WTC11 (cell line): ENCODE measurements at regions not wholly inside any gene's neighbourhood (a gene's known extent, or its start where the extent isn't known, plus 50 kb on each side); places are given as distances from the start of the nearest gene placed in this dataset.

Experiments used
- ATAC-seq: fragments of 200-7000 bp; cut with Tn5 transposase; 2 replicates; pipeline ENCODE4 v1.10.0; 2021; ENCODE audit warnings: mild to moderate bottlenecking, moderate library complexity
- CTCF ChIA-PET: fragments of 300-600 bp; sonication (Branson Sonifier 250); formaldehyde crosslinking; loops from one replicate; lab custom pipeline; 2021; ENCODE audit warnings: antibody characterized with exemption; lab: Charles Lee
- POLR2A ChIA-PET: fragments of 350-600 bp; sonication (Branson Sonifier 250); formaldehyde crosslinking; loops from one replicate; lab custom pipeline; 2021; ENCODE audit warnings: antibody characterized with exemption; lab: Charles Lee
- DNase-seq: peaks from one replicate; pipeline ENCODE4 v3.0.0; 2021; ENCODE audit warnings: low spot score
- H3K27ac Mint-ChIP-seq: 2 replicates; pipeline ENCODE4 v1.8.0; 2021; ENCODE audit warnings: mixed read lengths
- H3K27me3 Mint-ChIP-seq: 2 replicates; pipeline ENCODE4 v1.8.0; 2021; ENCODE audit warnings: low read depth, mild to moderate bottlenecking, moderate library complexity, mixed read lengths
- H3K36me3 Mint-ChIP-seq: 2 replicates; pipeline ENCODE4 v1.8.0; 2021; ENCODE audit warnings: mixed read lengths
- H3K4me1 Mint-ChIP-seq: 2 replicates; pipeline ENCODE4 v1.8.0; 2022; ENCODE audit warnings: mixed read lengths
- H3K4me3 Mint-ChIP-seq: 2 replicates; pipeline ENCODE4 v1.8.0; 2021; ENCODE audit warnings: mild to moderate bottlenecking, moderate library complexity, mixed read lengths
- H3K9me3 Mint-ChIP-seq: 2 replicates; pipeline ENCODE4 v1.8.0; 2021; ENCODE audit warnings: mixed read lengths
- CBFB ChIP-seq: sonication (generic); formaldehyde crosslinking; IDR thresholded peaks from 2 replicates; pipeline ENCODE4 v1.8.1; 2022; ENCODE audit warnings: mild to moderate bottlenecking, low read depth, missing genetic modification reagents
- CREB1 ChIP-seq: sonication (generic); formaldehyde crosslinking; IDR thresholded peaks from 2 replicates; pipeline ENCODE4 v1.8.0; 2023; ENCODE audit warnings: mild to moderate bottlenecking, missing genetic modification reagents
- ESRRA ChIP-seq: sonication (generic); formaldehyde crosslinking; IDR thresholded peaks from 2 replicates; pipeline ENCODE4 v1.8.1; 2022; ENCODE audit warnings: mild to moderate bottlenecking, missing genetic modification reagents, borderline replicate concordance
- FOXP1 ChIP-seq: sonication (generic); formaldehyde crosslinking; IDR thresholded peaks from 2 replicates; pipeline ENCODE4 v1.8.0; 2022; ENCODE audit warnings: missing genetic modification reagents, mild to moderate bottlenecking, moderate library complexity, borderline replicate concordance
- GTF2I ChIP-seq: fragments of 250-450 bp; sonication (Bioruptor Pico); conservative IDR thresholded peaks from 2 replicates; pipeline ENCODE4 v1.4.0; 2021; ENCODE audit warnings: mild to moderate bottlenecking
- IRF2 ChIP-seq: sonication (generic); formaldehyde crosslinking; IDR thresholded peaks from 2 replicates; pipeline ENCODE4 v1.8.0; 2022; ENCODE audit warnings: low read depth, missing genetic modification reagents, borderline replicate concordance
- KAT7 ChIP-seq: sonication (generic); formaldehyde crosslinking; IDR thresholded peaks from 2 replicates; pipeline ENCODE4 v1.8.1; 2023; ENCODE audit warnings: missing genetic modification reagents, mild to moderate bottlenecking, borderline replicate concordance
- MXD4 ChIP-seq: fragments of 250-450 bp; sonication (Bioruptor Pico); IDR thresholded peaks from 2 replicates; pipeline ENCODE4 v1.8.0; 2021; ENCODE audit warnings: mild to moderate bottlenecking, moderate library complexity, borderline replicate concordance
- MYBL2 ChIP-seq: sonication (generic); formaldehyde crosslinking; IDR thresholded peaks from 2 replicates; pipeline ENCODE4 v1.8.1; 2023; ENCODE audit warnings: mild to moderate bottlenecking, moderate library complexity, missing genetic modification reagents
- NR2C2 ChIP-seq: sonication (generic); formaldehyde crosslinking; IDR thresholded peaks from 2 replicates; pipeline ENCODE4 v1.8.0; 2022; ENCODE audit warnings: mild to moderate bottlenecking, missing genetic modification reagents
- TCF7 ChIP-seq: sonication (generic); formaldehyde crosslinking; IDR thresholded peaks from 2 replicates; pipeline ENCODE4 v1.8.0; 2022; ENCODE audit warnings: mild to moderate bottlenecking, low read depth, missing genetic modification reagents, moderate library complexity
- TEAD1 ChIP-seq: sonication (generic); formaldehyde crosslinking; IDR thresholded peaks from 2 replicates; pipeline ENCODE4 v1.8.0; 2022; ENCODE audit warnings: mild to moderate bottlenecking, missing genetic modification reagents
- ZNF138 ChIP-seq: sonication (generic); formaldehyde crosslinking; conservative IDR thresholded peaks from 2 replicates; pipeline ENCODE4 v1.8.1; 2022; ENCODE audit warnings: mild to moderate bottlenecking, moderate library complexity, missing genetic modification reagents
- ZNF263 ChIP-seq: sonication (generic); formaldehyde crosslinking; IDR thresholded peaks from 2 replicates; pipeline ENCODE4 v1.8.1; 2022; ENCODE audit warnings: low read depth, mild to moderate bottlenecking, moderate library complexity, missing genetic modification reagents
- ZNF396 ChIP-seq: fragments of 250-450 bp; sonication (Bioruptor Pico); IDR thresholded peaks from 2 replicates; pipeline ENCODE4 v1.8.0; 2021; ENCODE audit warnings: mild to moderate bottlenecking, moderate library complexity, borderline replicate concordance
- TF ChIP-seq, protein P1 (sequence below): sonication (generic); formaldehyde crosslinking; IDR thresholded peaks from 2 replicates; pipeline ENCODE4 v1.8.0; 2023; ENCODE audit warnings: mild to moderate bottlenecking, missing genetic modification reagents
- TF ChIP-seq, protein P2 (sequence below): sonication (generic); formaldehyde crosslinking; IDR thresholded peaks from 2 replicates; pipeline ENCODE4 v1.8.1; 2023; ENCODE audit warnings: mild to moderate bottlenecking, missing genetic modification reagents
- TF ChIP-seq, protein P3 (sequence below): sonication (generic); formaldehyde crosslinking; conservative IDR thresholded peaks from 2 replicates; pipeline ENCODE4 v1.8.1; 2023; ENCODE audit warnings: mild to moderate bottlenecking, low read depth, missing genetic modification reagents, moderate library complexity
- TF ChIP-seq, protein P4 (sequence below): sonication (generic); formaldehyde crosslinking; IDR thresholded peaks from 2 replicates; pipeline ENCODE4 v1.8.1; 2022; ENCODE audit warnings: missing genetic modification reagents, borderline replicate concordance

DNA sequence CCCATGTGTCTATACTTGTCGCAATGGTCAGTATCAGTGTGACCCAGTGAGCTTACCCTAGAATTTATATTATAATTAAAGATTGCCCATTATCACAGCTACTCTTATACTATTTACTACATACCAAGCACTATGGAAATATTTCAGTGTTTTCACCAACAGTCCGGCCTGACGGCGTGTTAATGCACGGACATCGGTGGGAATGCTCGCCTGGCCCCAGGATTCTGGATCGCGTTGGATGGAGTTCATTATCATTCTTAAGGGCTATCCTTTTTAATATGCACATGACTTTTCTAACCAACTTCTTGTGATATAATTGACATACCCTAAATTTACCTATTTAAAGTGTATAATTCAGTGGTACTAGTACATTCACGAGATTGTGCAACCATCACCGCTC is 51.8 kb upstream of the AFDN start (continued):
- no peak for TF ChIP-seq KAT7
- TF ChIP-seq, protein P1, sequence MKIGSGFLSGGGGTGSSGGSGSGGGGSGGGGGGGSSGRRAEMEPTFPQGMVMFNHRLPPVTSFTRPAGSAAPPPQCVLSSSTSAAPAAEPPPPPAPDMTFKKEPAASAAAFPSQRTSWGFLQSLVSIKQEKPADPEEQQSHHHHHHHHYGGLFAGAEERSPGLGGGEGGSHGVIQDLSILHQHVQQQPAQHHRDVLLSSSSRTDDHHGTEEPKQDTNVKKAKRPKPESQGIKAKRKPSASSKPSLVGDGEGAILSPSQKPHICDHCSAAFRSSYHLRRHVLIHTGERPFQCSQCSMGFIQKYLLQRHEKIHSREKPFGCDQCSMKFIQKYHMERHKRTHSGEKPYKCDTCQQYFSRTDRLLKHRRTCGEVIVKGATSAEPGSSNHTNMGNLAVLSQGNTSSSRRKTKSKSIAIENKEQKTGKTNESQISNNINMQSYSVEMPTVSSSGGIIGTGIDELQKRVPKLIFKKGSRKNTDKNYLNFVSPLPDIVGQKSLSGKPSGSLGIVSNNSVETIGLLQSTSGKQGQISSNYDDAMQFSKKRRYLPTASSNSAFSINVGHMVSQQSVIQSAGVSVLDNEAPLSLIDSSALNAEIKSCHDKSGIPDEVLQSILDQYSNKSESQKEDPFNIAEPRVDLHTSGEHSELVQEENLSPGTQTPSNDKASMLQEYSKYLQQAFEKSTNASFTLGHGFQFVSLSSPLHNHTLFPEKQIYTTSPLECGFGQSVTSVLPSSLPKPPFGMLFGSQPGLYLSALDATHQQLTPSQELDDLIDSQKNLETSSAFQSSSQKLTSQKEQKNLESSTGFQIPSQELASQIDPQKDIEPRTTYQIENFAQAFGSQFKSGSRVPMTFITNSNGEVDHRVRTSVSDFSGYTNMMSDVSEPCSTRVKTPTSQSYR = no peak
- no peak for TF ChIP-seq NR2C2 (CRISPR knock-in tag)
- no peak for TF ChIP-seq IRF2 (CRISPR knock-in tag)
- no peak for TF ChIP-seq GTF2I
- TF ChIP-seq, protein P2, sequence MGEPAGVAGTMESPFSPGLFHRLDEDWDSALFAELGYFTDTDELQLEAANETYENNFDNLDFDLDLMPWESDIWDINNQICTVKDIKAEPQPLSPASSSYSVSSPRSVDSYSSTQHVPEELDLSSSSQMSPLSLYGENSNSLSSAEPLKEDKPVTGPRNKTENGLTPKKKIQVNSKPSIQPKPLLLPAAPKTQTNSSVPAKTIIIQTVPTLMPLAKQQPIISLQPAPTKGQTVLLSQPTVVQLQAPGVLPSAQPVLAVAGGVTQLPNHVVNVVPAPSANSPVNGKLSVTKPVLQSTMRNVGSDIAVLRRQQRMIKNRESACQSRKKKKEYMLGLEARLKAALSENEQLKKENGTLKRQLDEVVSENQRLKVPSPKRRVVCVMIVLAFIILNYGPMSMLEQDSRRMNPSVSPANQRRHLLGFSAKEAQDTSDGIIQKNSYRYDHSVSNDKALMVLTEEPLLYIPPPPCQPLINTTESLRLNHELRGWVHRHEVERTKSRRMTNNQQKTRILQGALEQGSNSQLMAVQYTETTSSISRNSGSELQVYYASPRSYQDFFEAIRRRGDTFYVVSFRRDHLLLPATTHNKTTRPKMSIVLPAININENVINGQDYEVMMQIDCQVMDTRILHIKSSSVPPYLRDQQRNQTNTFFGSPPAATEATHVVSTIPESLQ = no peak
- no peak for TF ChIP-seq TCF7 (CRISPR knock-in tag)
- no peak for TF ChIP-seq MYBL2 (CRISPR knock-in tag)
- TF ChIP-seq MXD4 = no peak
- no peak for TF ChIP-seq ZNF138 (CRISPR knock-in tag)

DNA sequence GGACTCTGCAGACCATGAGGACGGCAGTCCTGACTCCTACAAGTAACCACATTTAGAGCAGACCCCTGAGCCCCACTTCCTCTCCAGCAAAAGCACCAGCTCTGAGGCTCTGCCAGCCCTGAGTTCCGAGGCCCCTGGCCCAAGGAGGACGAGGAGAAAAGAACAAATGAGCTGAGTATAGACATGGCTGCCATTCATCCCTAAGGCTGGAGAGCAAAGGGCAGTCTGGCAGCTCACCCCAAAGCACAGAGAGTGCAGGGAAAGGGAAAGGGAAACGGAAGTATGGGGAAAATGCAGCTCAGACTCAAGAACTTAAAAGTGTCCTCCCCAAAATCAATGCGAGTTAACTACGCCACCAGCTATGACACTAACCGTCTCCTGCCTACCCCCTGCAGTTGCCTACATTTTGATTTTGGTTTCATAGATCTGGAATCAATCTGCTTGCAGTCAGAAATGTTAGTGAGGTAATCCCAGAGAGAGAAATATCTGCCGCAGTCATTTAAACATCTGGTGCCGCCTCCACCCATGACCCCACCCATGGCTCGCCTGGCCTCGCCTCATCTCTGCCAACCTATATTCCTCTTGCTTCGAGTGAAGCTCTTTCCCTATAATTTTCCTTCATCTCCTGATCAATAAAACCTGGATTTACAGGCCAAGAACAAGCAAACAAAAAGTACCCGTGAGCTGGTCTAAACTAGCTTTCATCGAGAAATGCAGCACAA is 49.6 kb upstream of the AFDN start:
- no peaks in the 10 kb centered on the region for H3K9me3 Mint-ChIP-seq
- no peak for DNase-seq
- 0 out of 2 replicates have a peak, but pooled peaks cover 2% of the 10 kb centered on the region for H3K4me1 Mint-ChIP-seq
- H3K36me3 Mint-ChIP-seq = no peaks in the 10 kb centered on the region
- TF ChIP-seq ESRRA (CRISPR knock-in tag) = no peak
- no peak for TF ChIP-seq FOXP1 (CRISPR knock-in tag)
- no peak for TF ChIP-seq TEAD1 (CRISPR knock-in tag)
- TF ChIP-seq CBFB (CRISPR knock-in tag) = no peak
- TF ChIP-seq ZNF263 (CRISPR knock-in tag) = no peak
- no peak for TF ChIP-seq ZNF396 (CRISPR knock-in tag)
- TF ChIP-seq, protein P3, sequence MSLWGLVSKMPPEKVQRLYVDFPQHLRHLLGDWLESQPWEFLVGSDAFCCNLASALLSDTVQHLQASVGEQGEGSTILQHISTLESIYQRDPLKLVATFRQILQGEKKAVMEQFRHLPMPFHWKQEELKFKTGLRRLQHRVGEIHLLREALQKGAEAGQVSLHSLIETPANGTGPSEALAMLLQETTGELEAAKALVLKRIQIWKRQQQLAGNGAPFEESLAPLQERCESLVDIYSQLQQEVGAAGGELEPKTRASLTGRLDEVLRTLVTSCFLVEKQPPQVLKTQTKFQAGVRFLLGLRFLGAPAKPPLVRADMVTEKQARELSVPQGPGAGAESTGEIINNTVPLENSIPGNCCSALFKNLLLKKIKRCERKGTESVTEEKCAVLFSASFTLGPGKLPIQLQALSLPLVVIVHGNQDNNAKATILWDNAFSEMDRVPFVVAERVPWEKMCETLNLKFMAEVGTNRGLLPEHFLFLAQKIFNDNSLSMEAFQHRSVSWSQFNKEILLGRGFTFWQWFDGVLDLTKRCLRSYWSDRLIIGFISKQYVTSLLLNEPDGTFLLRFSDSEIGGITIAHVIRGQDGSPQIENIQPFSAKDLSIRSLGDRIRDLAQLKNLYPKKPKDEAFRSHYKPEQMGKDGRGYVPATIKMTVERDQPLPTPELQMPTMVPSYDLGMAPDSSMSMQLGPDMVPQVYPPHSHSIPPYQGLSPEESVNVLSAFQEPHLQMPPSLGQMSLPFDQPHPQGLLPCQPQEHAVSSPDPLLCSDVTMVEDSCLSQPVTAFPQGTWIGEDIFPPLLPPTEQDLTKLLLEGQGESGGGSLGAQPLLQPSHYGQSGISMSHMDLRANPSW (CRISPR knock-in tag) = no peak
- TF ChIP-seq, protein P4, sequence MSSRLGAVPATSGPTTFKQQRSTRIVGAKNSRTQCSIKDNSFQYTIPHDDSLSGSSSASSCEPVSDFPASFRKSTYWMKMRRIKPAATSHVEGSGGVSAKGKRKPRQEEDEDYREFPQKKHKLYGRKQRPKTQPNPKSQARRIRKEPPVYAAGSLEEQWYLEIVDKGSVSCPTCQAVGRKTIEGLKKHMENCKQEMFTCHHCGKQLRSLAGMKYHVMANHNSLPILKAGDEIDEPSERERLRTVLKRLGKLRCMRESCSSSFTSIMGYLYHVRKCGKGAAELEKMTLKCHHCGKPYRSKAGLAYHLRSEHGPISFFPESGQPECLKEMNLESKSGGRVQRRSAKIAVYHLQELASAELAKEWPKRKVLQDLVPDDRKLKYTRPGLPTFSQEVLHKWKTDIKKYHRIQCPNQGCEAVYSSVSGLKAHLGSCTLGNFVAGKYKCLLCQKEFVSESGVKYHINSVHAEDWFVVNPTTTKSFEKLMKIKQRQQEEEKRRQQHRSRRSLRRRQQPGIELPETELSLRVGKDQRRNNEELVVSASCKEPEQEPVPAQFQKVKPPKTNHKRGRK (CRISPR knock-in tag) = no peak
- no peak for TF ChIP-seq CREB1 (CRISPR knock-in tag)
- TF ChIP-seq, all 79 proteins: peak for 0
- ChIA-PET CTCF (interaction anchor here (0.7 to 1.4 kb wide), 2 partner anchors 191 to 291 kb away, joined by 3 to 4 read pairs; no protein-coding TSS in a partner anchor), POLR2A (interaction anchor here (0.9 kb wide), 1 partner anchor 10 kb away, joined by 3 read pairs; no protein-coding TSS in a partner anchor)
- no peak overlapping the region for H3K27ac Mint-ChIP-seq
- no peak overlapping the region for H3K4me3 Mint-ChIP-seq
- ATAC-seq = no peak
- no peaks in the 10 kb centered on the region for H3K27me3 Mint-ChIP-seq
